IMR-90 (cell line): ENCODE measurements at regions not wholly inside any gene's neighbourhood (a gene's known extent, or its start where the extent isn't known, plus 50 kb on each side); places are given as distances from the start of the nearest gene placed in this dataset.

Experiments used
- ATAC-seq: fragments of 200-7000 bp; cut with Tn5 transposase; 2 replicates; pipeline ENCODE4 v1.9.1; 2020; ENCODE audit warnings: low read depth, mild to moderate bottlenecking, moderate library complexity
- BruUV-seq: library from RNA; stranded (reverse); fragments of 400-500 nt; replicated peaks from 2 replicates; lab custom pipeline; 2021; lab: Mats Ljungman, UMichigan
- CTCF ChIA-PET: fragments of 300-600 bp; formaldehyde crosslinking; extraction: SDS; loops from one replicate; lab custom pipeline; 2021; ENCODE audit warnings: antibody characterized with exemption; lab: Yijun Ruan, JAX
- POLR2A ChIA-PET: fragments of 300-600 bp; sonication (Branson Sonifier 250); formaldehyde crosslinking; loops from one replicate; lab custom pipeline; 2022; ENCODE audit warnings: antibody characterized with exemption; ENCODE audit not compliant: unreplicated experiment; lab: Charles Lee
- DNase-seq: peaks from one replicate; pipeline ENCODE4 v3.0.0; 2013
- H2AFZ ChIP-seq: replicated peaks from 2 replicates; pipeline ENCODE3; 2013; ENCODE audit warnings: low read length, mild to moderate bottlenecking; ENCODE audit not compliant: poor library complexity
- H2AK5ac ChIP-seq: 2 replicates; pipeline ENCODE4 v1.6.1; 2013; ENCODE audit warnings: low read depth, low read length, inconsistent platforms
- H2AK9ac ChIP-seq: replicated peaks from 2 replicates; pipeline ENCODE3; 2013; ENCODE audit warnings: mild to moderate bottlenecking, low read depth, low read length, moderate library complexity; ENCODE audit not compliant: poor library complexity
- H2BK120ac ChIP-seq: 2 replicates; pipeline ENCODE4 v1.6.1; 2013; ENCODE audit warnings: low read depth, low read length, inconsistent platforms
- H2BK15ac ChIP-seq: 3 replicates; pipeline ENCODE4 v1.6.1; 2013; ENCODE audit warnings: low read depth, low read length, inconsistent platforms
- H2BK20ac ChIP-seq: 2 replicates; pipeline ENCODE4 v1.6.1; 2013; ENCODE audit warnings: low read depth, mild to moderate bottlenecking, inconsistent platforms, low read length, moderate library complexity
- H2BK5ac ChIP-seq: 2 replicates; pipeline ENCODE4 v1.6.1; 2013; ENCODE audit warnings: mild to moderate bottlenecking, low read depth, low read length, inconsistent platforms; ENCODE audit not compliant: poor library complexity, severe bottlenecking
- H3K14ac ChIP-seq: replicated peaks from 2 replicates; pipeline ENCODE4 v1.6.1; 2013; ENCODE audit warnings: low read depth, low read length, inconsistent platforms
- H3K18ac ChIP-seq: 2 replicates; pipeline ENCODE4 v1.6.1; 2013; ENCODE audit warnings: low read depth, low read length, control low read depth
- H3K23ac ChIP-seq: 2 replicates; pipeline ENCODE4 v1.6.1; 2013; ENCODE audit warnings: low read depth, low read length, inconsistent platforms
- H3K27ac ChIP-seq: 2 replicates; pipeline ENCODE4 v1.5.1; 2013; ENCODE audit warnings: mild to moderate bottlenecking, control low read depth, low read length; ENCODE audit not compliant: insufficient read depth
- H3K27me3 ChIP-seq: 2 replicates; pipeline ENCODE4 v1.6.1; 2013; ENCODE audit warnings: low read length; ENCODE audit not compliant: control insufficient read depth, insufficient read depth
- H3K36me3 ChIP-seq: 2 replicates; pipeline ENCODE4 v1.6.1; 2013; ENCODE audit warnings: low read length, mixed read lengths; ENCODE audit not compliant: control insufficient read depth, insufficient read depth
- H3K4ac ChIP-seq: 2 replicates; pipeline ENCODE4 v1.6.1; 2013; ENCODE audit warnings: low read depth, low read length, inconsistent platforms
- H3K4me1 ChIP-seq: 2 replicates; pipeline ENCODE4 v1.6.1; 2013; ENCODE audit warnings: low read length, mixed read lengths; ENCODE audit not compliant: control insufficient read depth, insufficient read depth
- H3K4me2 ChIP-seq: 2 replicates; pipeline ENCODE4 v1.6.1; 2013; ENCODE audit warnings: low read depth, mild to moderate bottlenecking, control low read depth, low read length, moderate library complexity
- H3K4me3 ChIP-seq: 2 replicates; pipeline ENCODE4 v1.5.1; 2013; ENCODE audit warnings: low read depth, mild to moderate bottlenecking, control low read depth, low read length, moderate library complexity; ENCODE audit not compliant: insufficient read depth
- H3K56ac ChIP-seq: 2 replicates; pipeline ENCODE4 v1.6.1; 2013; ENCODE audit warnings: low read length, inconsistent platforms; ENCODE audit not compliant: insufficient read depth; ENCODE audit errors: extremely low read depth
- H3K79me1 ChIP-seq, 2 experiments: 2 replicates each; pipeline ENCODE4 v1.6.1; 2013; ENCODE audit warnings: low read length in 2 of 2, inconsistent platforms in 1 of 2, low read depth in 1 of 2
- H3K9ac ChIP-seq: 2 replicates; pipeline ENCODE4 v1.6.1; 2013; ENCODE audit warnings: low read depth, low read length, control low read depth
- H3K9me1 ChIP-seq: 2 replicates; pipeline ENCODE4 v1.6.1; 2013; ENCODE audit warnings: low read length, inconsistent platforms; ENCODE audit not compliant: insufficient read depth
- H3K9me3 ChIP-seq: 2 replicates; pipeline ENCODE4 v1.6.1; 2013; ENCODE audit warnings: low read length; ENCODE audit not compliant: control insufficient read depth, insufficient read depth
- H4K20me1 ChIP-seq: 2 replicates; pipeline ENCODE4 v1.6.1; 2013; ENCODE audit warnings: low read length, inconsistent platforms; ENCODE audit not compliant: insufficient read depth
- H4K5ac ChIP-seq: 2 replicates; pipeline ENCODE4 v1.6.1; 2013; ENCODE audit warnings: mild to moderate bottlenecking, low read depth, low read length, control low read depth
- H4K8ac ChIP-seq, 2 experiments: 2 replicates each; pipeline ENCODE4 v1.6.1; 2013; ENCODE audit warnings: low read depth in 2 of 2, low read length in 2 of 2, control low read depth in 1 of 2, inconsistent platforms in 1 of 2
- H4K91ac ChIP-seq: 2 replicates; pipeline ENCODE4 v1.6.1; 2013; ENCODE audit warnings: low read depth, low read length, inconsistent platforms; ENCODE audit not compliant: insufficient read depth
- CEBPB ChIP-seq: IDR thresholded peaks from 2 replicates; pipeline ENCODE4 v1.6.1; 2012; ENCODE audit warnings: low read depth, low read length, improper control_type of control experiment
- CHD1 ChIP-seq: IDR thresholded peaks from 2 replicates; pipeline ENCODE4 v1.6.1; 2012; ENCODE audit warnings: low read depth, low read length, improper control_type of control experiment
- CTCF ChIP-seq: conservative IDR thresholded peaks from 2 replicates; pipeline ENCODE4 v1.5.1; 2012; ENCODE audit warnings: mild to moderate bottlenecking, low read depth, low read length, improper control_type of control experiment
- ELK1 ChIP-seq: fragments of 150-350 bp; IDR thresholded peaks from 2 replicates; pipeline ENCODE4 v1.6.1; 2016; ENCODE audit warnings: low read depth, mild to moderate bottlenecking, low read length, moderate library complexity, borderline replicate concordance
- FOS ChIP-seq: fragments of 150-350 bp; IDR thresholded peaks from 2 replicates; pipeline ENCODE4 v1.6.1; 2016; ENCODE audit warnings: low read depth, low read length
- MAFK ChIP-seq: IDR thresholded peaks from 2 replicates; pipeline ENCODE4 v1.6.1; 2012; ENCODE audit warnings: low read depth, low read length, improper control_type of control experiment
- MAZ ChIP-seq: IDR thresholded peaks from 2 replicates; pipeline ENCODE4 v1.6.1; 2012; ENCODE audit warnings: low read depth, mild to moderate bottlenecking, low read length, improper control_type of control experiment, moderate library complexity, borderline replicate concordance
- MXI1 ChIP-seq: IDR thresholded peaks from 2 replicates; pipeline ENCODE4 v1.6.1; 2012; ENCODE audit warnings: low read depth, mild to moderate bottlenecking, low read length, moderate library complexity, borderline replicate concordance
- NFE2L2 ChIP-seq: fragments of 150-350 bp; IDR thresholded peaks from 2 replicates; pipeline ENCODE4 v1.6.1; 2016; ENCODE audit warnings: low read depth, mild to moderate bottlenecking, low read length
- POLR2A ChIP-seq: IDR thresholded peaks from 2 replicates; pipeline ENCODE4 v1.6.1; 2012; ENCODE audit warnings: mild to moderate bottlenecking, low read depth, low read length
- RAD21 ChIP-seq: IDR thresholded peaks from 2 replicates; pipeline ENCODE4 v1.6.1; 2012; ENCODE audit warnings: low read length, improper control_type of control experiment
- RFX5 ChIP-seq: IDR thresholded peaks from 2 replicates; pipeline ENCODE4 v1.8.0; 2012; ENCODE audit warnings: low read depth, mild to moderate bottlenecking, low read length, moderate library complexity
- SMC3 ChIP-seq: fragments of 150-350 bp; IDR thresholded peaks from 2 replicates; pipeline ENCODE4 v1.6.1; 2016; ENCODE audit warnings: low read depth, mild to moderate bottlenecking, antibody characterized with exemption, low read length, moderate library complexity
- USF2 ChIP-seq: fragments of 150-350 bp; IDR thresholded peaks from 2 replicates; pipeline ENCODE4 v1.6.1; 2017; ENCODE audit warnings: mild to moderate bottlenecking, antibody characterized with exemption, low read length, low read depth
- WGBS, 2 experiments: methylation state at CpG; one replicate each; pipeline versions ENCODE4 v1.1.5 to v1.1.7; 2013; ENCODE audit warnings: missing lambda C conversion rate in 2 of 2; ENCODE audit not compliant: insufficient read length in 1 of 2; ENCODE audit errors: extremely low coverage in 2 of 2; 5-methylcytosine and 5-hydroxymethylcytosine counted together
- dilution Hi-C: fragments of 300-500 bp; cut with HindIII; formaldehyde crosslinking; loops from one replicate; pipeline ENCODE4 v1.14.3; 2018; ENCODE audit warnings: low sequenced_read_pairs; ENCODE audit not compliant: unreplicated experiment
- in situ Hi-C: fragments of 300-500 bp; cut with MboI; formaldehyde crosslinking; loops from 3 replicates; pipeline ENCODE4 v1.14.3; 2019; ENCODE audit warnings: low sequenced_read_pairs, inconsistent platforms, mixed read lengths
- intact Hi-C: fragments of 100-400 bp; cut with micrococcal nuclease; formaldehyde crosslinking; loops from 2 replicates; pipeline ENCODE4 v1.10.0; 2022

- no peak overlapping the region for H2BK15ac ChIP-seq
- H3K14ac ChIP-seq, result no peak overlapping the region
- no peak overlapping the region for H4K5ac ChIP-seq
- TF ChIP-seq RAD21, result no peak
- TF ChIP-seq MXI1, result no peak
- TF ChIP-seq CEBPB, result no peak
- no peak for TF ChIP-seq CTCF
- TF ChIP-seq FOS, result no peak
- no peak for TF ChIP-seq POLR2A
- TF ChIP-seq MAFK, result no peak
- no peak for TF ChIP-seq CHD1
- no peak for TF ChIP-seq RFX5
- TF ChIP-seq USF2, result no peak
- TF ChIP-seq ELK1, result no peak
- TF ChIP-seq SMC3, result no peak
- TF ChIP-seq NFE2L2, result no peak
- TF ChIP-seq MAZ, result no peak
- dilution Hi-C loops (no loop called here), intact Hi-C loops (no loop called here), in situ Hi-C loops (no loop called here)
- no peak overlapping the region for H3K9ac ChIP-seq
- no peak overlapping the region for H2AK5ac ChIP-seq
- H3K23ac ChIP-seq, result no peak overlapping the region
- DNase-seq (no peak), ATAC-seq (no peak)
- no peak overlapping the region for H2BK5ac ChIP-seq
- BruUV-seq, result no TSS peak
- H4K8ac ChIP-seq, result no peak overlapping the region
- no peak overlapping the region for H3K4me3 ChIP-seq
- no peak overlapping the region for H3K4me2 ChIP-seq
- no peak overlapping the region for H3K18ac ChIP-seq
- H4K20me1 ChIP-seq, result no peaks in the 10 kb centered on the region
- H2BK20ac ChIP-seq, result no peak overlapping the region
- no peak overlapping the region for H4K91ac ChIP-seq
- no peak overlapping the region for H3K4ac ChIP-seq
- no peak overlapping the region for H2BK120ac ChIP-seq
- H3K9me1 ChIP-seq, result no peaks in the 10 kb centered on the region
- H3K9me3 ChIP-seq, result no peaks in the 10 kb centered on the region; the same call in 1 of the 2 replicates
- CTCF ChIA-PET, result no interaction called here
- no peaks in the 10 kb centered on the region for H3K79me1 ChIP-seq
- H3K27ac ChIP-seq, result no peak overlapping the region
- H3K56ac ChIP-seq, result no peak overlapping the region
- 0% methylated on average over 1 of the region's 2 CpGs; no CpG with 5 or more reads in 1 of the 2 experiments for WGBS, 2 experiments
- H3K36me3 ChIP-seq, result no peaks in the 10 kb centered on the region
- no peaks in the 10 kb centered on the region for H3K27me3 ChIP-seq
- POLR2A ChIA-PET, result no interaction called here
- no peak overlapping the region for H2AK9ac ChIP-seq
- H2AFZ ChIP-seq, result no peak overlapping the region
- H3K4me1 ChIP-seq, result no peaks in the 10 kb centered on the region
Observed at GRCh38 chr10:118495499-118495898, 99.9 kb downstream of the PRLHR start.
